CD14-positive monocyte (primary cell): ENCODE measurements at regions not wholly inside any gene's neighbourhood (a gene's known extent, or its start where the extent isn't known, plus 50 kb on each side); places are given as distances from the start of the nearest gene placed in this dataset.

Source experiments
- DNase-seq, 3 donors: peaks; one replicate each; pipeline ENCODE4 v3.0.0-alpha.2; 2011 to 2022
- H2AFZ ChIP-seq: 2 replicates; pipeline ENCODE4 v1.6.0; 2012; ENCODE audit warnings: mild to moderate bottlenecking, low read depth, low read length, inconsistent platforms; ENCODE audit not compliant: insufficient read depth, poor library complexity, severe bottlenecking
- H3K27ac ChIP-seq, 2 donors: 1 replicate in 1 of 2; 2 replicates in 1 of 2; pipeline ENCODE4 v1.5.1; 2012 to 2013; ENCODE audit warnings: low read length in 2 of 2, control low read depth in 1 of 2, inconsistent platforms in 1 of 2, low read depth in 1 of 2, mild to moderate bottlenecking in 1 of 2
- H3K27me3 ChIP-seq, 2 donors: one replicate each; pipeline versions ENCODE4 v1.6.0 to v1.6.1; 2011 to 2013; ENCODE audit warnings: low read length in 2 of 2; ENCODE audit not compliant: control insufficient read depth in 2 of 2, insufficient read depth in 2 of 2
- H3K36me3 ChIP-seq, 2 donors: replicated peaks in 1 of 2; 1 replicate in 1 of 2; 2 replicates in 1 of 2; pipeline versions ENCODE4 v1.5.1 to v1.6.1; 2012 to 2013; ENCODE audit warnings: low read length in 2 of 2, control low read depth in 1 of 2, inconsistent platforms in 1 of 2, mild to moderate bottlenecking in 1 of 2; ENCODE audit not compliant: insufficient read depth in 2 of 2, control insufficient read depth in 1 of 2
- H3K4me1 ChIP-seq, 2 donors: 1 replicate in 1 of 2; 2 replicates in 1 of 2; pipeline versions ENCODE4 v1.5.1 to v1.6.1; 2012 to 2013; ENCODE audit warnings: low read length in 2 of 2, control low read depth in 1 of 2, inconsistent platforms in 1 of 2, mild to moderate bottlenecking in 1 of 2, moderate library complexity in 1 of 2; ENCODE audit not compliant: insufficient read depth in 2 of 2, control insufficient read depth in 1 of 2
- H3K4me2 ChIP-seq: replicated peaks from 2 replicates; pipeline ENCODE3; 2012; ENCODE audit warnings: low read length, moderate library complexity, mild to moderate bottlenecking; ENCODE audit not compliant: poor library complexity, severe bottlenecking; ENCODE audit errors: extremely low read depth
- H3K4me3 ChIP-seq, 3 experiments: fragments of 200-600 bp in 1 of 3; sonication (generic) in 1 of 3; replicated peaks in 1 of 3; 1 replicate in 2 of 3; 2 replicates in 1 of 3; pipeline ENCODE4 v1.5.1; 2011 to 2013; ENCODE audit warnings: low read length in 3 of 3, mild to moderate bottlenecking in 3 of 3, control low read depth in 2 of 3, low read depth in 2 of 3, inconsistent platforms in 1 of 3, moderate library complexity in 1 of 3
- H3K79me2 ChIP-seq: 2 replicates; pipeline ENCODE4 v1.6.0; 2012; ENCODE audit warnings: mild to moderate bottlenecking, control low read depth, inconsistent platforms, low read length, moderate library complexity; ENCODE audit not compliant: insufficient read depth
- H3K9ac ChIP-seq: 2 replicates; pipeline ENCODE4 v1.6.0; 2017; ENCODE audit warnings: low read length, mild to moderate bottlenecking; ENCODE audit not compliant: insufficient read depth, poor library complexity, severe bottlenecking
- H3K9me3 ChIP-seq, 2 donors: replicated peaks in 1 of 2; 1 replicate in 1 of 2; 2 replicates in 1 of 2; pipeline versions ENCODE4 v1.5.1 to v1.6.1; 2012 to 2013; ENCODE audit warnings: low read length in 2 of 2, control low read depth in 1 of 2; ENCODE audit not compliant: control insufficient read depth in 1 of 2, insufficient read depth in 1 of 2
- H4K20me1 ChIP-seq: 2 replicates; pipeline ENCODE4 v1.6.0; 2012; ENCODE audit warnings: mild to moderate bottlenecking, low read length, control low read depth, moderate library complexity; ENCODE audit not compliant: insufficient read depth
- H3K27ac Mint-ChIP-seq, 7 donors: one replicate each; pipeline ENCODE4 v1.8.0; 2020; ENCODE audit warnings: mild to moderate bottlenecking in 7 of 7, mixed read lengths in 7 of 7, moderate library complexity in 6 of 7, inconsistent platforms in 2 of 7
- H3K27me3 Mint-ChIP-seq, 3 donors: one replicate each; pipeline ENCODE4 v1.8.0; 2021 to 2022; ENCODE audit warnings: low read depth in 3 of 3, mild to moderate bottlenecking in 3 of 3, mixed read lengths in 3 of 3, moderate library complexity in 3 of 3, inconsistent platforms in 1 of 3
- H3K36me3 Mint-ChIP-seq, 2 donors: one replicate each; pipeline ENCODE4 v1.8.0; 2020; ENCODE audit warnings: mixed read lengths in 2 of 2, inconsistent platforms in 1 of 2, mild to moderate bottlenecking in 1 of 2
- H3K4me1 Mint-ChIP-seq: one replicate; pipeline ENCODE4 v1.8.0; 2020; ENCODE audit warnings: mild to moderate bottlenecking, mixed read lengths
- H3K4me3 Mint-ChIP-seq, 2 donors: one replicate each; pipeline ENCODE4 v1.8.0; 2020; ENCODE audit warnings: mild to moderate bottlenecking in 2 of 2, mixed read lengths in 2 of 2, moderate library complexity in 1 of 2
- H3K9me3 Mint-ChIP-seq, 7 donors: one replicate each; pipeline ENCODE4 v1.8.0; 2020 to 2022; ENCODE audit warnings: mixed read lengths in 7 of 7, mild to moderate bottlenecking in 6 of 7, moderate library complexity in 6 of 7, inconsistent platforms in 2 of 7
- WGBS: methylation state at CpG from one replicate; pipeline ENCODE4 v1.1.5; 2013; ENCODE audit warnings: missing lambda C conversion rate; ENCODE audit not compliant: insufficient coverage; 5-methylcytosine and 5-hydroxymethylcytosine counted together
- intact Hi-C, 2 donors: fragments of 100-400 bp; cut with micrococcal nuclease; formaldehyde crosslinking; loops; one replicate each; pipeline versions ENCODE4 v1.15.0 to v1.15.1; 2023
- TF ChIP-seq, protein P1 (sequence below): fragments of 200-600 bp; IDR thresholded peaks from one replicate; pipeline ENCODE4 v1.8.0; 2022; ENCODE audit warnings: antibody characterized with exemption, mild to moderate bottlenecking

DNA sequence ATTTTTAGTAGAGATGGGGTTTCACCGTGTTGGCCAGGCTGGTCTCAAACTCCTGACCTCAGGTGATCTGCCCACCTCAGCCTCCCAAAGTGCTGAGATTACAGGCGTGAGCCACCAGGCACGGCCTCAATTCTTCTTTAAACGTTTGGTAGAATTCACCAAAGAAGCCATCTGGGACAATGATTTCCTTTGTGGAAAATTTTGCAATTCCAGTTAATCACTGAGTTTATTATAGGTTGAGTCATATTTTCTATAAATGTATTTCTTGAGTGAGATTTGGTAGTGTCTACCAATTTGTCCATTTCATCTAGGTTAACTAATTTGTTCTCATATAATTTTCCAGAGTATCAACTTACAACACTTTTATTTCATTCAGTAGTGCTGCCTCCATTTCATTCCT is 683.9 kb upstream of the TMEM132C start:
- Histone ChIP-seq H4K20me1 (no peaks in the 10 kb centered on the region), H2AFZ (no peak overlapping the region), H3K36me3 (no peaks in the 10 kb centered on the region), H3K9me3 (peaks cover 0 to 8% of the 10 kb centered on the region in 2 donors), H3K4me1 (no peaks in the 10 kb centered on the region), H3K27ac (no peak overlapping the region), H3K27me3 (no peaks in the 10 kb centered on the region), H3K9ac (no peak overlapping the region), H3K4me2 (no peak overlapping the region), H3K4me3 (no peak overlapping the region), H3K79me2 (no peaks in the 10 kb centered on the region)
- Mint-ChIP-seq H3K27me3 (no peaks in the 10 kb centered on the region), H3K4me1 (no peaks in the 10 kb centered on the region), H3K36me3 (no peaks in the 10 kb centered on the region), H3K4me3 (no peak overlapping the region), H3K27ac (no peak overlapping the region), H3K9me3 (peaks cover 0 to 11% (median 6%) of the 10 kb centered on the region in 7 donors)
- DNase-seq: no peak
- TF ChIP-seq, protein P1, sequence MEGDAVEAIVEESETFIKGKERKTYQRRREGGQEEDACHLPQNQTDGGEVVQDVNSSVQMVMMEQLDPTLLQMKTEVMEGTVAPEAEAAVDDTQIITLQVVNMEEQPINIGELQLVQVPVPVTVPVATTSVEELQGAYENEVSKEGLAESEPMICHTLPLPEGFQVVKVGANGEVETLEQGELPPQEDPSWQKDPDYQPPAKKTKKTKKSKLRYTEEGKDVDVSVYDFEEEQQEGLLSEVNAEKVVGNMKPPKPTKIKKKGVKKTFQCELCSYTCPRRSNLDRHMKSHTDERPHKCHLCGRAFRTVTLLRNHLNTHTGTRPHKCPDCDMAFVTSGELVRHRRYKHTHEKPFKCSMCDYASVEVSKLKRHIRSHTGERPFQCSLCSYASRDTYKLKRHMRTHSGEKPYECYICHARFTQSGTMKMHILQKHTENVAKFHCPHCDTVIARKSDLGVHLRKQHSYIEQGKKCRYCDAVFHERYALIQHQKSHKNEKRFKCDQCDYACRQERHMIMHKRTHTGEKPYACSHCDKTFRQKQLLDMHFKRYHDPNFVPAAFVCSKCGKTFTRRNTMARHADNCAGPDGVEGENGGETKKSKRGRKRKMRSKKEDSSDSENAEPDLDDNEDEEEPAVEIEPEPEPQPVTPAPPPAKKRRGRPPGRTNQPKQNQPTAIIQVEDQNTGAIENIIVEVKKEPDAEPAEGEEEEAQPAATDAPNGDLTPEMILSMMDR: no peak
- intact Hi-C loops: no loop called here
- WGBS: 79% methylated on average over 2 of the region's 4 CpGs

DNA sequence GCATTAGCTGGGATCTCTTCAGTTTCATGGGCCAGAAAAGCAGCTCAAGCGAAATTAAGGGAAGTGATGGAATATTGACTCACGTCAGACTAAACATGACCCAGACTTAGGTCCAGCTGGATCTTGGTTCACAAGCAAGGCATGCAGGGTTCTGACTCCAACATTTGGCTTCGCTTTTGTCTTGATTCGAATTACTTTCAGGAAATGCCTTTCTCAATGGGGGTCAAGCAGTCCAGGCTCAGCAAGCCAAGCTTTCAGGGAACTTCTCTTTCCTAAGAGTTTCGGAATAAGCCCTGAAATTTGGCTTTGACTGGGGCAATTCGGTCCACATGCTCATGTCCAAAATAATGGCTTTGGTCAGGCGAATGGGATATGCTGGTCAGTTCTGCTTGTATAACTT is 678.7 kb upstream of the TMEM132C start:
- Mint-ChIP-seq H3K36me3 (no peaks in the 10 kb centered on the region), H3K9me3 (peaks cover 0 to 11% (median 5%) of the 10 kb centered on the region in 7 donors), H3K27ac (no peak overlapping the region), H3K4me1 (no peaks in the 10 kb centered on the region), H3K27me3 (peaks cover 0 to 2% (median 0%) of the 10 kb centered on the region in 3 donors), H3K4me3 (no peak overlapping the region)
- no peak overlapping the region for H3K9ac ChIP-seq
- TF ChIP-seq, protein P1: no peak
- no peaks in the 10 kb centered on the region for H3K79me2 ChIP-seq
- no peaks in the 10 kb centered on the region for H3K27me3 ChIP-seq
- 77% methylated on average over 5 of the region's 7 CpGs for WGBS
- H3K36me3 ChIP-seq: no peaks in the 10 kb centered on the region
- H3K9me3 ChIP-seq: peaks cover 0 to 8% of the 10 kb centered on the region in 2 donors
- intact Hi-C loops: no loop called here
- no peak overlapping the region for H3K4me3 ChIP-seq
- no peaks in the 10 kb centered on the region for H4K20me1 ChIP-seq
- H3K27ac ChIP-seq: no peak overlapping the region
- no peak for DNase-seq
- H3K4me1 ChIP-seq: no peaks in the 10 kb centered on the region
- no peak overlapping the region for H3K4me2 ChIP-seq
- H2AFZ ChIP-seq: no peak overlapping the region
